Uterus (tissue), 3 donors: ENCODE measurements at regions not wholly inside any gene's neighbourhood (a gene's known extent, or its start where the extent isn't known, plus 50 kb on each side); places are given as distances from the start of the nearest gene placed in this dataset.

Experiments
- DNase-seq, 2 donors: peaks; one replicate each; pipeline ENCODE4 v3.0.0-alpha.2; 2019 to 2020
- H3K27ac ChIP-seq, 2 donors: fragments of 200-600 bp; sonication (generic); 1 replicate in 1 of 2; 2 replicates in 1 of 2; pipeline ENCODE4 v1.5.1; 2016 to 2018
- H3K27me3 ChIP-seq, 2 donors: fragments of 200-600 bp; sonication (generic); one replicate each; pipeline ENCODE4 v1.5.1; 2018 to 2019; ENCODE audit warnings: control low read depth in 1 of 2
- H3K36me3 ChIP-seq, 2 donors: fragments of 200-600 bp; sonication (generic); one replicate each; pipeline ENCODE4 v1.5.1; 2019; ENCODE audit warnings: control low read depth in 1 of 2
- H3K4me1 ChIP-seq, 2 donors: fragments of 200-600 bp; sonication (generic); one replicate each; pipeline ENCODE4 v1.5.1; 2018 to 2019; ENCODE audit warnings: control low read depth in 1 of 2
- H3K4me3 ChIP-seq, 2 donors: fragments of 200-600 bp; sonication (generic); 1 replicate in 1 of 2; 2 replicates in 1 of 2; pipeline ENCODE4 v1.5.1; 2018 to 2019; ENCODE audit warnings: mild to moderate bottlenecking in 1 of 2
- H3K9me3 ChIP-seq, 2 donors: fragments of 200-600 bp; sonication (generic); one replicate each; pipeline ENCODE4 v1.5.1; 2019; ENCODE audit warnings: control low read depth in 1 of 2
- POLR2A ChIP-seq, 2 donors: fragments of 450-650 bp; IDR thresholded peaks; one replicate each; pipeline ENCODE4 v1.6.1; 2016; ENCODE audit warnings: antibody characterized with exemption in 2 of 2, mild to moderate bottlenecking in 1 of 2, moderate library complexity in 1 of 2
- intact Hi-C: fragments of 100-400 bp; cut with DNase I; formaldehyde crosslinking; loops from one replicate; pipeline ENCODE4 v1.15.1; 2023; ENCODE audit warnings: low total_unique reads
- TF ChIP-seq, protein P1 (sequence below), 4 experiments: fragments of 200-600 bp in 2 of 4; fragments of 450-650 bp in 2 of 4; sonication (generic) in 2 of 4; IDR thresholded peaks; one replicate each; pipeline ENCODE4 v1.5.1; 2016 to 2019; ENCODE audit warnings: antibody characterized with exemption in 4 of 4, mild to moderate bottlenecking in 2 of 4, moderate library complexity in 1 of 4
- donor health status: DM: yes; HTN: yes; CAD: no.

DNA sequence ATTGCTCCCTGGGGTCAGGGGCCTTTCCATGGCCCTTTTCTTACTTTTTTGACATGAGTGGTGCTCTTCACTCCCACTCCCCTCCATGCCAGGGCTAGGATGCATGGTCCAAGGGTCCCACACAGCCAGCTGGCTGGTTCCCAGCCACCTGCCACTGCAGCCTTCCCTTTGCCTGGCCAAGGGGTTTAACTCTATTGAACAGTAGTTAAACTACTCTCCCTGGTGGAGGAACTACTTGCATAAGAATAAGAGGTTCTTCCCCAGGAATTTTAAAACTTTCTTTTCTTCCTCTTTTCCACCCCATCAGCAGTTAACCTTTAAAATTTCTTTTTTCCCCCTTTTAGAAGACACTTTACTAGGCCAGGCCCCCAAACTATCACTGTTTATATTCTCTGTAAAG lies 1532.8 kb upstream of the ACO1 start:
- Histone ChIP-seq H3K4me1 (no peaks in the 10 kb centered on the region), H3K27me3 (no peaks in the 10 kb centered on the region), H3K9me3 (no peaks in the 10 kb centered on the region), H3K36me3 (no peaks in the 10 kb centered on the region), H3K27ac (no peak overlapping the region), H3K4me3 (no peak overlapping the region)
- DNase-seq: no peak
- TF ChIP-seq, protein P1, sequence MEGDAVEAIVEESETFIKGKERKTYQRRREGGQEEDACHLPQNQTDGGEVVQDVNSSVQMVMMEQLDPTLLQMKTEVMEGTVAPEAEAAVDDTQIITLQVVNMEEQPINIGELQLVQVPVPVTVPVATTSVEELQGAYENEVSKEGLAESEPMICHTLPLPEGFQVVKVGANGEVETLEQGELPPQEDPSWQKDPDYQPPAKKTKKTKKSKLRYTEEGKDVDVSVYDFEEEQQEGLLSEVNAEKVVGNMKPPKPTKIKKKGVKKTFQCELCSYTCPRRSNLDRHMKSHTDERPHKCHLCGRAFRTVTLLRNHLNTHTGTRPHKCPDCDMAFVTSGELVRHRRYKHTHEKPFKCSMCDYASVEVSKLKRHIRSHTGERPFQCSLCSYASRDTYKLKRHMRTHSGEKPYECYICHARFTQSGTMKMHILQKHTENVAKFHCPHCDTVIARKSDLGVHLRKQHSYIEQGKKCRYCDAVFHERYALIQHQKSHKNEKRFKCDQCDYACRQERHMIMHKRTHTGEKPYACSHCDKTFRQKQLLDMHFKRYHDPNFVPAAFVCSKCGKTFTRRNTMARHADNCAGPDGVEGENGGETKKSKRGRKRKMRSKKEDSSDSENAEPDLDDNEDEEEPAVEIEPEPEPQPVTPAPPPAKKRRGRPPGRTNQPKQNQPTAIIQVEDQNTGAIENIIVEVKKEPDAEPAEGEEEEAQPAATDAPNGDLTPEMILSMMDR (IDR thresholded peaks at IDR 0.05): no peak
- TF ChIP-seq POLR2A (IDR thresholded peaks at IDR 0.05): no peak
- intact Hi-C loops: no loop called here

DNA sequence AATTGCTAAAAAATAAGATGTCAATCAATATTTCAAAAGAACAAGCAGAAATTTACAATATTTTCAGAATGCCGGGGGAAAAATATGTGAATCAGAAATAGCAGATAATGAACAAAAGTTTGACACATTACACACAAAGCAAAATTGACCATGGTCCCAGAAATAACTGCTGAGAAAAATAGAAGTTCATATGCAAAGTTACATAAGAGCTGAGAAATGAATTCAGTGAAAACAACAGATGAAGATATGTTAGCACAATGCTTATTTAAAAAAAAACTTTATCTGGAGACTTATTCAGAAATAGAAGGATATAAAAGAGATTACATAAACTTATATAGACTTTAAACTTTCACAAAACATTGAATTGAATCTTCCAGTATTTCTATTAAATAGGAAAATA lies 1483.7 kb upstream of the ACO1 start:
- H3K36me3 ChIP-seq: no peaks in the 10 kb centered on the region
- no peak overlapping the region for H3K4me3 ChIP-seq
- TF ChIP-seq POLR2A (IDR thresholded peaks at IDR 0.05): no peak
- TF ChIP-seq, protein P1 (IDR thresholded peaks at IDR 0.05): no peak
- no peak for DNase-seq
- no peaks in the 10 kb centered on the region for H3K9me3 ChIP-seq
- intact Hi-C loops: no loop called here
- no peak overlapping the region for H3K27ac ChIP-seq
- no peaks in the 10 kb centered on the region for H3K27me3 ChIP-seq
- no peaks in the 10 kb centered on the region for H3K4me1 ChIP-seq

DNA sequence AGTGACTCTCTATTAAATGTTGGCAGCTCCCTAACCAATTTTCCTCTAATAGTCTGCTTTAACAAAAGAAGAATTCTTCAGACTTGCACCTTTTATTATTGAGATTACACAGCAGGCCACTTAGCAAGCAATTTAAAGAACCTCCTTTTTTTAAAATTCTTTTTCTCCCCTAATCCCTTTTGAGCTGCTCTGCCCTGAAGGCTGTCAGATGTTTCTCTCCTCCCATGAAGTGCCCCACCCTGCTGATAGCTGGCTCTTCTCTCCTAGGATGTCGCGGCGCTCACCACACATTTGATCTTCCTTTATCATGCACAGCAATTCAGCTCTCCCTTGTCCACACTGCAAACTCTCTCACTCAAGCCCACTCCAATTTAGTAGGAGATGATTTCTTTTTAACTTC lies 1471.1 kb upstream of the ACO1 start:
- intact Hi-C loops: no loop called here

DNA sequence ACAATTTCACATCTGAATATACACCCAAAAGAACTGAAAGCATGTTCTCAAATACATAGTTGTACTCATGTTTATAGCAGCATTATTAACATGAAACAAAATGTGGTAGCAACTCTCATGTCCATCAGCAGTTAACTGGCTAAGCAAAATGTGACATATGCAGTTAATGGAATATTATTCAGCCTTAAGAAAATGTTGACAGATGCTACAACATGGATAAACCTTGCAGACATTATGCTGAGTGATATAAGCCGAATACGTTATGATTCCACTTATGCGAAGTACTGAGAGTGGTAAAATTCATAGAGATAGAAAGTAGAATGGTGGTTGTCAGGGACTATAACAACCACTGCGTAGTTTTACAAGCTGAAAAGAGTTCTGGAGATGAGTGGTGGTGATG lies 1469.0 kb upstream of the ACO1 start:
- Histone ChIP-seq H3K4me3 (no peak overlapping the region), H3K36me3 (no peaks in the 10 kb centered on the region), H3K27me3 (no peaks in the 10 kb centered on the region), H3K27ac (no peak overlapping the region), H3K4me1 (no peaks in the 10 kb centered on the region), H3K9me3 (no peaks in the 10 kb centered on the region)
- intact Hi-C loops: no loop called here
- no peak for DNase-seq
- no peak for TF ChIP-seq POLR2A (IDR thresholded peaks at IDR 0.05)
- TF ChIP-seq, protein P1 (IDR thresholded peaks at IDR 0.05): no peak

More for the DNA sequence above, 1471.1 kb upstream of the ACO1 start:
- no peaks in the 10 kb centered on the region for H3K4me1 ChIP-seq
- H3K9me3 ChIP-seq: no peaks in the 10 kb centered on the region
- no peaks in the 10 kb centered on the region for H3K27me3 ChIP-seq
- no peaks in the 10 kb centered on the region for H3K36me3 ChIP-seq
- TF ChIP-seq POLR2A (IDR thresholded peaks at IDR 0.05): no peak
- TF ChIP-seq, protein P1 (IDR thresholded peaks at IDR 0.05): no peak
- H3K4me3 ChIP-seq: no peak overlapping the region
- DNase-seq: no peak
- H3K27ac ChIP-seq: no peak overlapping the region

DNA sequence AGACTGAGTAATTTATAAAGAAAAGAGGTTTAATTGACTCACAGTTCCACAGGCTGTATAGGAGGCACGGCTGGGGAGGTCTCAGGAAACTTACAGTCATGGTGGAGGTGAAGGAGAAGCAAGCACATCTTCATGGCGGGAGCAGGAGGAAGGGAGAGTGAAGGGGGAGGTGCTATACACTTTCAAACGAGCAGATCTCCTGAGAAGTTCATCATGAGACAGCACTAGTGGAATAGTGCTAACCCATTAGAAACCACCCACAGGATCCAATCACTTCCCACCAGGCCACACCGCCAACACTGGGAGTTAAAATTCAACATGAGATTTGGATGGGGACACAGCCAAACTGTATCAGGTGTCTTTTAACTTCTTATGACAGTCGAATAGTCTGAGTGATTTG lies 1459.3 kb upstream of the ACO1 start:
- no peaks in the 10 kb centered on the region for H3K36me3 ChIP-seq
- H3K4me1 ChIP-seq: no peaks in the 10 kb centered on the region
- TF ChIP-seq, protein P1 (IDR thresholded peaks at IDR 0.05): no peak
- no peak for TF ChIP-seq POLR2A (IDR thresholded peaks at IDR 0.05)
- no peaks in the 10 kb centered on the region for H3K27me3 ChIP-seq
- H3K9me3 ChIP-seq: no peaks in the 10 kb centered on the region
- H3K4me3 ChIP-seq: no peak overlapping the region
- DNase-seq: no peak
- intact Hi-C loops: no loop called here
- no peak overlapping the region for H3K27ac ChIP-seq
